Nephron (organoid): ENCODE measurements at regions not wholly inside any gene's neighbourhood (a gene's known extent, or its start where the extent isn't known, plus 50 kb on each side); places are given as distances from the start of the nearest gene placed in this dataset.

Experiments used
- H3K27ac Mint-ChIP-seq, 3 experiments: 2 replicates each; pipeline ENCODE4 v1.8.0; 2020; ENCODE audit warnings: mixed read lengths in 3 of 3, mild to moderate bottlenecking in 2 of 3, moderate library complexity in 1 of 3
- H3K27me3 Mint-ChIP-seq: 2 replicates; pipeline ENCODE4 v1.8.0; 2021; ENCODE audit warnings: low read depth, mild to moderate bottlenecking, moderate library complexity, mixed read lengths
- H3K36me3 Mint-ChIP-seq: 2 replicates; pipeline ENCODE4 v1.8.0; 2020; ENCODE audit warnings: low read depth, mixed read lengths
- H3K4me1 Mint-ChIP-seq: 2 replicates; pipeline ENCODE4 v1.8.0; 2020; ENCODE audit warnings: mixed read lengths
- H3K4me3 Mint-ChIP-seq, 3 experiments: 2 replicates each; pipeline ENCODE4 v1.8.0; 2020; ENCODE audit warnings: mild to moderate bottlenecking in 3 of 3, mixed read lengths in 3 of 3, moderate library complexity in 2 of 3
- H3K9me3 Mint-ChIP-seq: 2 replicates; pipeline ENCODE4 v1.8.0; 2020; ENCODE audit warnings: mixed read lengths
- TF ChIP-seq, protein P1 (sequence below), 3 experiments: fragments of 200-600 bp; sonication (generic); IDR thresholded peaks; one replicate each; pipeline ENCODE4 v1.5.0; 2021; ENCODE audit warnings: antibody characterized with exemption in 3 of 3; ENCODE audit not compliant: unreplicated experiment in 3 of 3

DNA sequence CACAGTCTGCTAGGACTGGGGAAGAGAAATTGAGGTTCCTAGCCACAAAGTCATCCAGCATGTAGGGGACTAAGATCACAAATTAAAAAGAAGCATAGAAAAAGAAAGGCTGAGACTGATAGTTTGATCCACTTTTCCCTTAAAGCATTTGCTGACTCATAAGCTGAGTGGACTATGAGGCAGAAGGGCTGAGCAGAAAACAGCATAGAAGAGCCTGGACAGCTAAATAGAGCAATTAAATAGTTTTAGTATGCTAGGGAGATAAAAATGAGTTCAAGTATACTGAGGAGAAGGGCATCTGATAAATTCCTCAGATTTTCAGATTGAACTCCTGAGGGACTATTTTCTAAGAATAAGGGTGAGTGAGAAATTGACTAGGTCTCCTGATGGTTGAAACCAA lies 155.9 kb upstream of the EGR2 start:
- H3K27ac Mint-ChIP-seq: no peak overlapping the region

DNA sequence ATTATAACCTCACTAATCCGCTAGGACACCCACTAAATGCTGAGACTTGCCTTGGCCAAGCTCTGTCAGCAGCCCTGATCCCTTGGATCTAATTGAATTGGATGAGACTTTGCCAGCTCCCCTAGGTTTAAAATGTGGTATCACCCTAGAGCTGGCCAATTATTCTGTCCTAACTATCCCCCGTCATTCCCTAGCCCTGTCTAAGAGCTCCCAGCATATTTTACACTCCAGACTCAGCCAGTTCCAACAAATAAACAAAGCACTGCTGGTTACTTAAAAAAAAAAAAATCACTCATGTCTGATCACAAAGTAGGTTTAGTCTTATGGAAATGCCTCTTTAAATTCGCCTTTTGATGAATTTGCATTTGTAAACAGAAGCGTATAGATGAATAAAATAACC lies 147.9 kb upstream of the EGR2 start:
- H3K27ac Mint-ChIP-seq: no peak overlapping the region
- H3K27me3 Mint-ChIP-seq: no peaks in the 10 kb centered on the region
- H3K4me3 Mint-ChIP-seq: no peak overlapping the region
- peaks cover 3% of the 10 kb centered on the region for H3K9me3 Mint-ChIP-seq
- TF ChIP-seq, protein P1, sequence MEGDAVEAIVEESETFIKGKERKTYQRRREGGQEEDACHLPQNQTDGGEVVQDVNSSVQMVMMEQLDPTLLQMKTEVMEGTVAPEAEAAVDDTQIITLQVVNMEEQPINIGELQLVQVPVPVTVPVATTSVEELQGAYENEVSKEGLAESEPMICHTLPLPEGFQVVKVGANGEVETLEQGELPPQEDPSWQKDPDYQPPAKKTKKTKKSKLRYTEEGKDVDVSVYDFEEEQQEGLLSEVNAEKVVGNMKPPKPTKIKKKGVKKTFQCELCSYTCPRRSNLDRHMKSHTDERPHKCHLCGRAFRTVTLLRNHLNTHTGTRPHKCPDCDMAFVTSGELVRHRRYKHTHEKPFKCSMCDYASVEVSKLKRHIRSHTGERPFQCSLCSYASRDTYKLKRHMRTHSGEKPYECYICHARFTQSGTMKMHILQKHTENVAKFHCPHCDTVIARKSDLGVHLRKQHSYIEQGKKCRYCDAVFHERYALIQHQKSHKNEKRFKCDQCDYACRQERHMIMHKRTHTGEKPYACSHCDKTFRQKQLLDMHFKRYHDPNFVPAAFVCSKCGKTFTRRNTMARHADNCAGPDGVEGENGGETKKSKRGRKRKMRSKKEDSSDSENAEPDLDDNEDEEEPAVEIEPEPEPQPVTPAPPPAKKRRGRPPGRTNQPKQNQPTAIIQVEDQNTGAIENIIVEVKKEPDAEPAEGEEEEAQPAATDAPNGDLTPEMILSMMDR (IDR thresholded peaks at IDR 0.05; ENCODE audit: unreplicated experiment in 3 of 3): no peak
- H3K36me3 Mint-ChIP-seq: no peaks in the 10 kb centered on the region
- peaks cover 4% of the 10 kb centered on the region for H3K4me1 Mint-ChIP-seq

More for the DNA sequence above, 155.9 kb upstream of the EGR2 start:
- Mint-ChIP-seq H3K36me3 (no peaks in the 10 kb centered on the region), H3K27me3 (no peaks in the 10 kb centered on the region), H3K9me3 (peaks cover 23% of the 10 kb centered on the region), H3K4me3 (no peak overlapping the region), H3K4me1 (no peaks in the 10 kb centered on the region)
- TF ChIP-seq, protein P1 (IDR thresholded peaks at IDR 0.05; ENCODE audit: unreplicated experiment in 3 of 3): no peak

DNA sequence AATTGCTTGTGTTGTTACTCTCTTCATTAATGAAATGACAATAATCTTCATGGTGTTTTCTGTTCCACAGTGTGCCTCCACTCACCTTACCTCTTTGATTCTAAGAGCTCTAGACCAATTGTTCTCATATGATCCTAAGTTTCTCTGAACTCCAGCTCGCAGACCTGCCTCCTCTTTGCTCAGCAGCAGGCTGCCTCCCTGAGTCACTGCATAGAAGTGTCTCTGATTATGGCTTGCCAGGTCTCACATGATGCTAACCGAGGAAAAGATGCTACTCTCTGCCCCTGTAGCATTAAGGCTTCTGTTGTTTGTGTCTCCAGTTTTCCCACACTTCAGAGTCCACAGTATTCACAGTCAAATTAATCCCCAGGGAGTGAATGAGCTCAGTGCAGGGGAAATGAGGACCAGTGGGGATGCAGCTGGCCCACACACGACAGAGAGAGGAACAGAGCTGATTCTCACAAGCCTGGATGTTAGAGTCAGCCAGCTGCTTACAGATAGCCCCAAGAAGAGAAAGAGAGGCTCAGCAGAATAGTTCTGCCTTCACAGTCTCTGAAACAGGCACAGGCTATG lies 145.9 kb upstream of the EGR2 start:
- Mint-ChIP-seq H3K27me3 (no peaks in the 10 kb centered on the region), H3K9me3 (peaks cover 3% of the 10 kb centered on the region), H3K4me3 (no peak overlapping the region), H3K36me3 (no peaks in the 10 kb centered on the region), H3K27ac (peak overlapping the region in 1 of 3 experiments; percentile 44), H3K4me1 (peaks cover 23% of the 10 kb centered on the region)
- TF ChIP-seq, protein P1 (IDR thresholded peaks at IDR 0.05; ENCODE audit: unreplicated experiment in 3 of 3): no peak

DNA sequence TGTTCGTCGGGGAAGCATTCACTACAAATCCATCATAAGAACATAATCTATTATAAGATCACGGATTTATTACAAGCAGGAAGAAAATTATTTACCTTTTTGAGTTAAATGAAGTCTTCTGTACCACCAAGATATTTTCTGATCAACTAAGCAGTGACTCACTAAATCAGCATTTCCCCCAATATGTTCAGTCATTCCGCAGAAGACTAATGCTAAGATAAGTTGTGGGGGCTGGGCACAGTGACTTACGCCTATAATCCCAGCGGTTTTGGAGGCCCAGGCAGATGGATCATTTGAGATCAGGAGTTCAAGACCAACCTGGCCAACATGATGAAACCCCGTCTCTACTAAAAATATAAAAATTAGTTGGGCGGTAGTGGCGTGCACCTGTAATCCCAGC lies 144.2 kb upstream of the EGR2 start:
- Mint-ChIP-seq H3K4me1 (peaks cover 23% of the 10 kb centered on the region), H3K4me3 (no peak overlapping the region), H3K9me3 (peaks cover 3% of the 10 kb centered on the region), H3K27me3 (no peaks in the 10 kb centered on the region), H3K27ac (no peak overlapping the region), H3K36me3 (no peaks in the 10 kb centered on the region)
- TF ChIP-seq, protein P1 (IDR thresholded peaks at IDR 0.05; ENCODE audit: unreplicated experiment in 3 of 3): no peak

DNA sequence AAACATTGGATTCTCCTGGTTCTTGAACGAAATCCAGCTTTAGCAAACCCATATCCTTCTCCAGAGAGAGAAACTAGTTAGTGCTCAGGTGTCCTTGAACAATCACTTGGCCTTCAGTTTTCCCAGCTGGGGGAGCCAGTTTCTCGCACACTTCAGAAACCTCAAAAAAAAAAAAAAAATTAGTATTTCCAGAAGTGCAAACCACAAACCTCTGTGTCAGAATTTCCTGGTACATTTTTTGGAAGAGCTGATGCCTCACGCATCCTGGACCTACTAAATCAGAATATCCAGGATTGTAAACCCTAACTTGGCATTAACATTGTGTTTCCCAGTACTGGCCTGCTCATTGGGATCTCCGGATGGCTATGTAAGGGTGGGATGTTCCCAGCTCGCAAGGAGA lies 143.4 kb upstream of the EGR2 start:
- TF ChIP-seq, protein P1 (IDR thresholded peaks at IDR 0.05; ENCODE audit: unreplicated experiment in 3 of 3): no peak
- no peaks in the 10 kb centered on the region for H3K36me3 Mint-ChIP-seq
- H3K27me3 Mint-ChIP-seq: no peaks in the 10 kb centered on the region
- peaks cover 23% of the 10 kb centered on the region for H3K4me1 Mint-ChIP-seq
- H3K4me3 Mint-ChIP-seq: no peak overlapping the region
- H3K9me3 Mint-ChIP-seq: peaks cover 3% of the 10 kb centered on the region
- H3K27ac Mint-ChIP-seq: peak overlapping the region in 1 of 3 experiments; percentile 61

DNA sequence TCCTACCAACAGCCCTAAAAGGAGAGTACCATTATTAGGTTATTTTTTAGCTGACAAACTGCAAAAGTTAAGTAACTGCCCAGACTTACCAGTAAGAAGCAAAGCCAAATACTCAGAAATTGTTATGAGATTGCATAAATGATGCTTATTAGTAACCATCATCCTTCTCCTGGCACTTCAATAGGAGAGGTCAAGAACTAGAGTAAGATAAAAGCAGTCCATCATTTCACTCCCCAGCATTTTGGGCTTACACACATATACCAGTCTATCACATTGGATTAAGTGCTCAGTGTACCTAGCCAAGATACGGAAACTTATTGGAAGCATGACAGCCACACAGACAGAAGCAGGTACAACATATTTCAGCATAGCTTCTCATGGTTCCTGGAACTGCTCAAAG lies 142.8 kb upstream of the EGR2 start:
- peaks cover 23% of the 10 kb centered on the region for H3K4me1 Mint-ChIP-seq
- peak overlapping the region in 2 of 3 experiments; percentile 4 to 61 for H3K27ac Mint-ChIP-seq
- H3K9me3 Mint-ChIP-seq: no peaks in the 10 kb centered on the region

More for the DNA sequence above, 142.8 kb upstream of the EGR2 start:
- Mint-ChIP-seq H3K36me3 (no peaks in the 10 kb centered on the region), H3K27me3 (no peaks in the 10 kb centered on the region), H3K4me3 (no peak overlapping the region)
- TF ChIP-seq, protein P1 (IDR thresholded peaks at IDR 0.05; ENCODE audit: unreplicated experiment in 3 of 3): no peak
